GM13976 (cell line): ENCODE measurements at regions not wholly inside any gene's neighbourhood (a gene's known extent, or its start where the extent isn't known, plus 50 kb on each side); places are given as distances from the start of the nearest gene placed in this dataset.

ENCODE experiments used
- DNase-seq: peaks from one replicate; pipeline ENCODE4 v3.0.0; 2012; ENCODE audit warnings: low spot score
- in situ Hi-C: fragments of 300-500 bp; cut with MboI; formaldehyde crosslinking; loops from one replicate; pipeline ENCODE4 v1.12.0; 2022; ENCODE audit warnings: low sequenced_read_pairs, mixed read lengths, inconsistent platforms; ENCODE audit not compliant: unreplicated experiment
- TF ChIP-seq, protein P1 (sequence below): IDR thresholded peaks from 2 replicates; pipeline ENCODE4 v1.5.1; 2012; ENCODE audit warnings: borderline replicate concordance, mild to moderate bottlenecking; ENCODE audit not compliant: insufficient read depth; ENCODE audit errors: extremely low read depth, missing control alignments, control extremely low read depth

DNA sequence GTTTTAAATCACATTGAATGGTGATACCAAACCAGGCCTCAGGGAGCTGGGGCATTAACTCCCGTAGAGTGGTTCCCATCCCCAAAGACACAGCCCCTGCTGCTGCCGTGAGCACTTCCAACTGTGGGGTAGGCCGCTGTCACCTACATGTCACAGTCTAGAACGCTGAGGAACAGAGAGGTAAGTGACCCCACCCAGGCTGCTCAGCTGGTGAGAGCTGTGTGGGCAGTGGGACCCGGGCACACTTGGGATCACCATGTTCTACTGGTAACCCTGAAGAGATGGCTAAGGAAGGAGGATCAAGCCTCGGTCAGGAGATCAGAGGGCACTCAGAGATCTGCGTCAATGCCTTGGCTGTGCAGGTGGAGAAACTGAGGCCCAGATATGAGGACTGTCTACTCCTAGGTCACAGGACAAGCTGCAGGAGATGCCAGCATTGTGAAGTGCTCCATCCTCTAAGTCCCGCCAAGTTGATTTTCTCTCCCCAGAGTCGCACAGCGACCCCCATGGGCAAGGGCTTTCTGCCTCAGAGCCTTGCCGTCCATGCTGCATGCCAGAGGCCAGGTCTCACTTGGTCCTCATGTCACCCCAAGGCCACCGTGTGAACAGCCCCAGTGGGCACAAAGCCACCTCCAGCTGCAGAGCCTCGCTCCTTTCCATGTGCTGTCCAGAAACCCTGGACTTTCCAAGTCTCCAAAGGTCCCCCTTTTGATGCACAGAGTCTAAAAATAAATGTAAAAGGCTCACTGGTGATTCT is 144.2 kb upstream of the OTOS start:
- in situ Hi-C loops = no loop called here
- DNase-seq = no peak
- TF ChIP-seq, protein P1, sequence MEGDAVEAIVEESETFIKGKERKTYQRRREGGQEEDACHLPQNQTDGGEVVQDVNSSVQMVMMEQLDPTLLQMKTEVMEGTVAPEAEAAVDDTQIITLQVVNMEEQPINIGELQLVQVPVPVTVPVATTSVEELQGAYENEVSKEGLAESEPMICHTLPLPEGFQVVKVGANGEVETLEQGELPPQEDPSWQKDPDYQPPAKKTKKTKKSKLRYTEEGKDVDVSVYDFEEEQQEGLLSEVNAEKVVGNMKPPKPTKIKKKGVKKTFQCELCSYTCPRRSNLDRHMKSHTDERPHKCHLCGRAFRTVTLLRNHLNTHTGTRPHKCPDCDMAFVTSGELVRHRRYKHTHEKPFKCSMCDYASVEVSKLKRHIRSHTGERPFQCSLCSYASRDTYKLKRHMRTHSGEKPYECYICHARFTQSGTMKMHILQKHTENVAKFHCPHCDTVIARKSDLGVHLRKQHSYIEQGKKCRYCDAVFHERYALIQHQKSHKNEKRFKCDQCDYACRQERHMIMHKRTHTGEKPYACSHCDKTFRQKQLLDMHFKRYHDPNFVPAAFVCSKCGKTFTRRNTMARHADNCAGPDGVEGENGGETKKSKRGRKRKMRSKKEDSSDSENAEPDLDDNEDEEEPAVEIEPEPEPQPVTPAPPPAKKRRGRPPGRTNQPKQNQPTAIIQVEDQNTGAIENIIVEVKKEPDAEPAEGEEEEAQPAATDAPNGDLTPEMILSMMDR = no peak

DNA sequence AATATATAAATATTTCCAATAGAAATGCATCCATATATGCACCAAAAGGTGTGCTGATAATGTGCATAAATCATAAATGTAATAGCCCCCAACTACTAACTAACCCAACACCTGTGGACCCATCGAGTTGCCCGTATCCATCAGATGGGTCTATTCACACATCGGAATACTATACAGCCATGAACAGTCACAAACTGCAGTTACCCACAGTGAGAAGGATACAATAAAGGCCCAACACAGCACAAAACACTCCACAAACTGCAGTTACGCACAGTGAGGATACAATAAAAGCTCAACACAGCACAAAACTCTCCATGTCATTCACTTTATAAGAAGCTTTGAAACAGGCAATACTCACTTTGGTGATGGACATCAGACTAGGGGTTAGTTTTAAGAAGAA is 145.3 kb upstream of the OTOS start:
- in situ Hi-C loops = no loop called here
- DNase-seq = no peak
- TF ChIP-seq, protein P1 = no peak

DNA sequence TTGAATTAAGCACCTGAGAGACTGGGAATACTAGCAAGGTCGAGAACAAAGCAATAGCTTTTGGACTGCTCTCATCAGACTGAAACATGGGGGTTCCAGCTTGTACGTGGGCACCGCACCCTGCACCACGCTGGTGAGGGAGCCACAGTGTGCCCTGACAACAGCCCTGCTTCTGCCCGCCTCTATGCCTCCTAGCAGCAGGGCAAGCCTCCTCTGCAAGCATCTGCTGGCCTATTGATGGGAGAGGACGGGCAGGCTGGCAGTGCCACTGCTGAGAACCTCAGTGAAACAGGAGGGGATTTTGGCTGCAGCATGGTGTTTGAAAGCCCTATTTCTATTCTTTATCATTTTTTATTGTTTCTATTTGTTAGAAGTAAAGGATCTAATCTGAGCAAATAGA is 146.1 kb upstream of the OTOS start:
- TF ChIP-seq, protein P1 = no peak
- in situ Hi-C loops = no loop called here
- no peak for DNase-seq

DNA sequence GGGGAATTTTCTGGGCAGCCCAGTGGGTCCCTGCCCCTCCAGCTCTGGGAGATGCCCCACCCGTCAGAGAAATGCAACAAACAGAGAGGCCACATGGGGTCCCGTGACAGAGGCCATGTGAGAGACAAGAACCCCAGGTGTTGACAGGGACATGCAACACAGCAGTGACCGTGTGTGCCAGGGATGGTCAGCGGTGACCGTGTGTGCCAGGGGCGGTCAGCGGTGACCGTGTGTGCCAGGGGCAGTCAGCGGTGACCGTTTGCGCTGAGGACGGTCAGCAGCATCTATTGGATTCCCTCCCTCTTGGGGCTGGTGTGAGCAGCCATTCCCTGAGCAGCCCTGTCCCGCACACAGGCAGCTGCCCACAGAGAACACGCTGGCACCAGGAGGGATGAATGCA is 146.6 kb upstream of the OTOS start:
- TF ChIP-seq, protein P1 = no peak
- in situ Hi-C loops = no loop called here
- DNase-seq = no peak

DNA sequence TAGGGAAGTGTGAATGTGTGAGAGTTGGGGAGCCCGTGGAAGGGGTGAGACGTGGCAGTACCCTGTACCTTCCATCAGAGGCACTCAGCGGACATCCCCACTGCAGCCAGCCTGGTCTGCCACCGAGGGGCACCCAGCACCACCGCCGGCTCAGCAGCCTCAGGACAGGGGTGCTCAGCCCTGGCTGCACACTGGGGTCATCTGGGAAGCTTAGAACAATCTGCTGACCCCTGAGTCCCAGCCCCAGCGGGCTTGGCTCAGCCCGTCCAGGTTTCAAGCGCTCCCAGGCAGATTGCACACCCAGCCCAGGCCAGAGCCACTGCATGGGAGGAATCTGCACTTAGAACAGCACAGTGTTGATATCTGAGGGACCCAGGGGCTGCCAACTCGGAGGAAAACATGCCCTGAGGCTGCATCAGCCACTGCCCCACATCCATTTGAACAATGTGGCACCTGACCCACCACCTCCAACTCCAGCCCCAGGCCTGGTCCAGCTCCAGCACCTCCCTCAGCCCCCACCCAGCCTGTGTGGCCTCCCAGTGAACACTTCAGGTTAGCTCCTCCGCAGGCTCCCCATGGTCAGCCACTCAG is 147.1 kb upstream of the OTOS start:
- peak; percentile 16 for DNase-seq
- in situ Hi-C loops = no loop called here
- TF ChIP-seq, protein P1 = no peak

DNA sequence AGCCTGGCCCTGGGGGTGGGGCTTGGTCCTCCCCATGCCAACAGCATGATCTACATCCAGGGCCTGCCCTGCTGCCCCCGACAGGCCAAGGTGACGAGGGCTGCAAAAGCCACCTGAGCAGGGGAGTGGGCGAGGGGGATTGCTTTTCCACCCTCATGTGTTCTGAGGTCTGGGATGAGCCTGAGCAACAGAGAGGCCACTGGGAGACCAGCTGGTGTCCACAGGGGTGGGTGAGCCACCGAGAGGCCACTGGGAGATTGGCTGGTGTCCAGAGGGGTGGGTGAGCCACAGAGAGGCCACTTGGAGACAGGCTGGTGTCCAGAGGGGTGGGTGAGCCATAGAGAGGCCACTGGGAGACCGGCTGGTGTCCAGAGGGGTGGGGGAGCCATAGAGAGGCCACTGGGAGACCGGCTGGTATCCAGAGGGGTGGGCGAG is 147.4 kb upstream of the GPC1 start:
- in situ Hi-C loops = no loop called here

More for the DNA sequence above, 147.4 kb upstream of the GPC1 start:
- no peak for DNase-seq
- TF ChIP-seq, protein P1 = no peak
